ENCODE measurements at regions not wholly inside any gene's neighbourhood (a gene's known extent, or its start where the extent isn't known, plus 50 kb on each side); places are given as distances from the start of the nearest gene placed in this dataset.

DNA sequence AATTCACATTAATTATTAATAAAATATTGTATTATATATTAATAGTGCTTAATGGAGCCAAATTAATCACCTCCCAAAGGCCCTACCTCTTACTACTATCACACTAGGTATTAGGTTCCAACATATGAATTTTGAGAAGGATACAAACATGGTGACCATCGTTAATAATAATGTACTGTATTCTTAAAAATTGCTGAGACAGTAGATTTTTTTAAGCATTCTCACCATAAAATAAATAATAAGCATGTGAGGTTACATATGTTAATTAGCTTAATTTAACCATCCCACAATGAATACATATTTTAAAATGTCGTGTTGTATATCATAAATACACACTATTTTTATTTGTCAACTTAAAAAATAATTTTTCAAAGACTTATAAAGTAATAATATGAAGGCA, 299.2 kb upstream of the NR5A2 start:
- TF ChIP-seq EZH2 (IDR thresholded peaks at IDR 0.05; ENCODE audit: borderline replicate concordance, low read length), result no peak
- TF ChIP-seq, protein P1, sequence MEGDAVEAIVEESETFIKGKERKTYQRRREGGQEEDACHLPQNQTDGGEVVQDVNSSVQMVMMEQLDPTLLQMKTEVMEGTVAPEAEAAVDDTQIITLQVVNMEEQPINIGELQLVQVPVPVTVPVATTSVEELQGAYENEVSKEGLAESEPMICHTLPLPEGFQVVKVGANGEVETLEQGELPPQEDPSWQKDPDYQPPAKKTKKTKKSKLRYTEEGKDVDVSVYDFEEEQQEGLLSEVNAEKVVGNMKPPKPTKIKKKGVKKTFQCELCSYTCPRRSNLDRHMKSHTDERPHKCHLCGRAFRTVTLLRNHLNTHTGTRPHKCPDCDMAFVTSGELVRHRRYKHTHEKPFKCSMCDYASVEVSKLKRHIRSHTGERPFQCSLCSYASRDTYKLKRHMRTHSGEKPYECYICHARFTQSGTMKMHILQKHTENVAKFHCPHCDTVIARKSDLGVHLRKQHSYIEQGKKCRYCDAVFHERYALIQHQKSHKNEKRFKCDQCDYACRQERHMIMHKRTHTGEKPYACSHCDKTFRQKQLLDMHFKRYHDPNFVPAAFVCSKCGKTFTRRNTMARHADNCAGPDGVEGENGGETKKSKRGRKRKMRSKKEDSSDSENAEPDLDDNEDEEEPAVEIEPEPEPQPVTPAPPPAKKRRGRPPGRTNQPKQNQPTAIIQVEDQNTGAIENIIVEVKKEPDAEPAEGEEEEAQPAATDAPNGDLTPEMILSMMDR (IDR thresholded peaks at IDR 0.05; ENCODE audit: low read length), result no peak

Data from OCI-LY1 (cell line).